HG02763 (cell line): ENCODE measurements at regions not wholly inside any gene's neighbourhood (a gene's known extent, or its start where the extent isn't known, plus 50 kb on each side); places are given as distances from the start of the nearest gene placed in this dataset.

Experiments used
- ATAC-seq: cut with Tn5 transposase; IDR thresholded peaks from one replicate; pipeline ENCODE4 v1.9.1; 2021; ENCODE audit warnings: mild to moderate bottlenecking, moderate library complexity; ENCODE audit not compliant: unreplicated experiment

DNA sequence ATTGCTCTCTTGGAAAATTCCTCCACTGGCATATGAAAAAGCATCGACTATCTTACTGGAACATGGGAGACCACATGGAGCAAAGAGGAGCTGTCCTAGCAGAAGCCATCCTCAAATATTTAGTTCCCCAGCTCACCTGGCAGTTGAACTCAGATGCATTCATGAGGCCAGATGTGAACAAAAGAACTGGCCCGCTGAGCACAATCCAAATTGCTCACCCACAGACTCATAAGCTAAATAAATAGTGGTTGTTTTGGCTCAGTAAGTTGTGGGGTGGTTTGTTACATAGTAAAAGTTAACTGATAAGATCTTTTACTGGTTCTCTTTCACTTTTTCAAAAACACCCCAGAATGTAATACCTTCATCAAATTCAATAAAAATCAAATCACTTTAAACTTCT lies 108.6 kb upstream of the CWC22 start:
- no peak for ATAC-seq

- ATAC-seq = no peak
Observed at GRCh38 chr2:180115269-180115668, 108.2 kb upstream of the CWC22 start.

DNA sequence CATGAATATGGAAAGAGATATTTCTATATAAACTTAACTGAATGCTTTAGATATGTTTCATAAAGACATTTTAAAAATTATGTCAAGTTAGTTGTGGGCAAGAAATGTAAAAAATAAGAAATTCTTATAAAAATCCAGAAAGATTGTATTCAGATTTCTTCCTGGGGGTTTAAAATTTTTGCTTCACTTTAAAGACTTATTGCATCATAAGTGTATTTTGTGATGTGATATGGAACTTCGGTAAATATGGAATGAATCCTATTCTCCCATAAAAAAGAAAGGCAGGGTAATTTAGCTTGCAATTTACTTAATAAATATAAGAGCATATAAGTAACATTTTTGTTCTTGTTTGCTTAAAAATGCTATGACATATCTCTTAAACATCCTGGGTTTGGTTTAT lies 104.8 kb upstream of the CWC22 start:
- ATAC-seq = no peak

DNA sequence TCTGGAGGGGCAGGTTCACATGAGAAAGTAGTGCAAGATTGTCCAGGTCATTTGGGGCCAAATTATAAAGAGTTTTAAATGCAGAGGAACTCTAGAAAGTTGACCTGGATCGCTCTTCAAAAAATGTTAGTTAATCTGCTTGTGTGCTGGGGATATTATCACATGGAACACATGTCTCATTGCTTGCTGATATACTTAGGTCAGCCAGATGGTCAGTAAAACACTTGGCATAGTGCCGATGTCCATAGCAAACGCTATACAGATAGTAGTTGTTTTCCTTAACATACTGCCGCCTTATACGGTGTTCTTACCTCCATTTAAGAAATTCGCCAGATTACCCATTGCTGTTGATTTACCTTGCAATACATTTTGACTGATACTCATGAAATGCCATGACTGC lies 103.4 kb upstream of the CWC22 start:
- no peak for ATAC-seq

- ATAC-seq = no peak
Observed at GRCh38 chr2:180101846-180102245, 94.7 kb upstream of the CWC22 start.

- ATAC-seq = no peak
Observed at GRCh38 chr2:180099308-180099707, 92.2 kb upstream of the CWC22 start.

DNA sequence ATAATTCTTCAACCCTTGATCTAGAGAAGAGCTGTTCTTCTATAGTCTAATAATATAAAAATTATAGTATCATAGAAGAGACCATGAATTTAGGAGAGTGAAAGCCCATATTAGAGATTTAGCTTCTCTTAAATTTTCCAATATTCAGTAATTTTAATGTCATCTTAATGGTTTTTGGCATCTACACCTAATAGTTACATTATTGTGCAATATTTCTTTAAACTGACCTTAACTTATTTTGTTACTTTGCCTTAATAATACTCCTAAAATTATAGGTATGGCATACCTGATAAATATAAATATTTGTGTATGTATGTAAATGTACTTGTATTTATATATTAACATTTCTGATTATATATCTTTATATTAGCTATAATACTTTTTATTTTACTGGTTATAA lies 78.0 kb upstream of the CWC22 start:
- no peak for ATAC-seq

DNA sequence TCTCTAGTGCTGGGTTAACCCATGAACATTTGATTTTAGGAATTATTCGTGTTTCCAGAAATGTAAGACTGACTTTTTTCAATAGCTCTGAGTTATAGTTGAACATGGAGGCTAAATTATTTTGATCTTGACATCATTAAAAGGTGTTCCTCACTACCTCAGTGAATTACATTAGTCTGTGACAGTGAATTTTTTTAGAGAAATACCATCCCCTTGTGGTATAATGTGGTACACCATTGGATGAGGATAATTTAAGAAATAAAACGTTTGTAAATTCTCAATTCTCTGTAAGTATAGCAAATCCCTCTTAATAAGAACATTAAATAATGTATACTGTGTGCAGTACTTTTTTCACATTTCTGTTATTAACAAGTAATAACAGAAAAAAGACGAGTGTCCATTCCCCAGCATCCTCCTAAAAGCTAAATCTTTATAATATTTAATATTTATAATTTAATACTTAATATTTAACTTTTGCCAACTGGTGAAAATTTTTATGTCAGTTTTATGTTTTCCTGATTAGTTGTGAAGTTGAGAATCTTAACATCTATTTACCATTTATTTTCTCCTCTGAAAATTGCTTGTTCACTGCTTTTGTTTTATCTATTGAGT lies 70.3 kb upstream of the CWC22 start:
- no peak for ATAC-seq

DNA sequence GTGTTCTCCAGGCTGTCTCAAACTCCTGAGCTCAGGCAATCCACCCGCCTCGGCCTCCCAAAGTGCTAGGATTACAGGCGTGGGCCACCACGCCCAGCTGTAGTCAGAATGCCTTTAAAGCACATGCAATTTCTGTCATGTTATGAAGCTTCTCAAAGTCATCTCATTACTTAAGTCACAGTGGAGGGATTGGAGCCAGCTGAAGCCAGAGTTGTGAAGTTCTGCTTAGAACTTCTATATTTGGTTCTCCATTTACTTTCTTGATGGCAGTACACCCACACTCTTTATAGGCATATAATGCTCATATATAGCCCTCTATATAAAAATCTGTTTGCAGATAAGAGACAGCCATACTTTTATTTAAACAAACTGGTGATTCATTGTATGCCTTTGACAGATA lies 68.8 kb upstream of the CWC22 start:
- ATAC-seq = no peak

DNA sequence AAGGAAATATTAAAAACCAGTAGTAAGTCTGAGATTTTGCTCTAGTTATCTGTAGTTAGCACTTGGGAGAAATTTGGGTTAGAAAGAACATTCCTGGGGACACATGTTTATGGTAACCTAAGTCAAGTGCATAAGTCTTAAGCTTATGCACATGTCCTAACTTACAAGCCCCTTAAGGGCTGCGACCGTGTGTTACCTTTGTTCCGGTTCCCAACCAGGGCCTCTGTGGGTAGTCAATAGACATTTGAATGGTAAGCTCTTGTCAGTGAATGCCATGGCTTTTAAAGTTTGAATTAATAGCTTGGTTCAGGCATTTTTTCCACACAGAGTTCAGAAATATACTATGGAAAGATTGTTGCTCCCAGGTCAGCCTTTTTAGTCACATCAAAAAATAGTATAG lies 64.7 kb upstream of the CWC22 start:
- no peak for ATAC-seq

GRCh38 chr2:180063494-180064092 lies 56.5 kb upstream of the CWC22 start:
- ATAC-seq = no peak

- no peak for ATAC-seq
Observed at GRCh38 chr2:180062178-180062577, 55.1 kb upstream of the CWC22 start.

DNA sequence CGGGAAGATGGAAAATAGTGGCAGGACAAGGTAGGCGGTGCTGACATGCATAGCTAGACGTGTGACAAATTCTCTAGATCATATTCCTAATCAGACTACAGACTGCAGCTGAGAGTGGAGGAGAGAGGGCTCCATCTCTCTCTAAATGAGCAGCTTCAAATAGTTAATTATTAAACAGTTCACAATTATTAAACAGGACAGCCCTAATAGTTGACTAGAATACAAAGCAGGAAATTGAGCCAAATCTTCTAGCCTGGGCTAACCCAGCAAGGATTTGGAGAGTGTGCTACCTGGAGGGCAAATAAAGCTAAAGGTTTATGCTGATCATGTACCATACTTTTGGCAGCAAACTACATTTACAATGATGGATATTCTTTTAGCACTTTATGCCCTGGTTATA lies 54.4 kb upstream of the CWC22 start:
- ATAC-seq = no peak

DNA sequence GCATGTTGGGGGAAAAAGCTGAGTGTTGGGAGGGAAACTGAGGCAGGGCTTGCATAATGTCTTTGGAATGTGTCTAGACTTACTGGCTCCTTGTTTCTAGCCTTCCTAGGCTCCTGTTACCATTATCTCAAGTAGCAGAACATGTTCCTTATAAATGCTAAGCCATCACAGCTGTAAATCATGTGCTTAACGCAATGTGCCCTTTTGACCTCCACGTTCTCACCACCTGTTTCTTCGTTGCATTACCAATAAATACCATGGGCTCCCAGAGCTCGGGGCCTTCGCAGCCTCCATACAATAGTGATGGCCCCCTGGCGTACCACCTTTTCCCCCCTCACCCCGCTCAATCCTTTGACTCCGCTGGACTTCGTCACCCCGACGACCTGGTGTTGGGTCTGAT lies 54.0 kb upstream of the CWC22 start:
- ATAC-seq = no peak

DNA sequence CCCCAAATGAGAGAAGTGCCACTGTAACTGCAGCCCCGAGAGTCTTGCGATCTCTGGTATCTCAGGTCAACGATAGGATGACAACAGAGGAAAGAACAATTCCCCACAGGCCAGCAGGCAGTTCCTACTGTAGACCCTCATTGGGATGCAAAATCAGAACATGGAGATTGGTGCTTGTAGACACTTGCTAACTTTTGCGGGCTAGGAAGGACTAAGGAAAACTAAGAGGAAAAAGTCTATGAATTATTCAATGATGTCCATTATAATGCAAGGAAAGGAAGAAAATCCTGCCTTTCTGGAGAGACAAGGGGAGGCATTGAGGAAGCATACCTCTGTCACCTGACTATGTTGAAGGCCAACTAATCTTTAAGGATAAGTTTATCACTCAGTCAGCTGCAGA lies 51.9 kb upstream of the CWC22 start:
- no peak for ATAC-seq

DNA sequence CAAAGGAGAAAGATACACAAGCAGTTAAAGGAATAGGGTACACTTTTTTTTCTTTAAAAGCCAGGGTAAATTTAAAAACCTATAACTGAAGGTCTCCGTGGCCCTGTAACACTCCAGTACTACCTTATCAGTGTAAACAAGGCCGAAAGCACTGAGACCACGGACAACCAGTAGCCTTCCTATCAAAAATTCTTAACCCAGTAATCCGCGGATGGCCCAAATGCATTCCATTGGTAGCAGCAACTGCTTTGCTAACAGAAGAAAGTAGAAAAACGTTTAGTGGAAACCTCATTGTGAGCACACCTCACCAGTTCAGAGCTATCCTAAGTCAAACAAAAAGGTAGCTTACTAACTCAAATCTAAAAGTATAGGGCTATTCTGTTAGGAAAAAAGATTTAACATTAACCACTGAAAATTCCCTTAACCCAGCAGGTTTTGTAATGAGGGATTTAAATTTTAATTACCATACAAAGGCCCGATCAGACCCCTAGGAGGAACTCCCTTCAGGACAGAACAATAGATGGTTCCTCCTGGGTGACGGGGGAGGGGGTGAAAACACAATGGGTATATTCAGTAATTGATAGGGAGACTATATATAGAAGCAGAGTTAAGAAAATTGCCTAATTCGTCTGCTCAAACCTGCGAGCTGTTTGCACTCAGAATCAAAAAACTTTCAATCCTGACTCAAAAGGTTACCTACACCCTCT lies 50.8 kb upstream of the CWC22 start:
- ATAC-seq = no peak
